ENCODE measurements at regions not wholly inside any gene's neighbourhood (a gene's known extent, or its start where the extent isn't known, plus 50 kb on each side); places are given as distances from the start of the nearest gene placed in this dataset.

DNA sequence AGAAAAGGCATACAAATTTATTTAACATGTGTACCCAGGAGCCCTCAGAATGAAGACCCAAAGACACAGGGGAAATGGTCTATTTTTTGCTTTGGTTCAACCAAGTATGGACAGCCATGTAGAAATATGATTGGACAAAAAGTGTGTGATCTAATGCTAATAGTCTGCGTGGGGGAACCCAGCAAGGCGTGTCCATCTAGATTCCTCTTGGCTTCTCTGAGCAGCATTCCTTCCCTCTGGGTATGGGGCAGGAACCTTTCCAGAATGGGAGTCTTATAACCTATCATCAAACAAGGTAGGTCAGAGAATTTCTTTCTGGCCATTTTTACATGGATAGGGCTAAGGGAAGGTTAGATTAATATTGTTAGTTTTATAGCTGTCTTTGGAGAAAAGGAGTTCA lies 698.2 kb downstream of the FGF9 start:
- H3K9me3 ChIP-seq (ENCODE audit: control insufficient read depth, insufficient read depth, low read length) = peaks cover 12% of the 10 kb centered on the region
- no peak overlapping the region for H4K8ac ChIP-seq (ENCODE audit: low read depth in 2 of 2, low read length in 2 of 2)
- H4K20me1 ChIP-seq (ENCODE audit: insufficient read depth, low read length) = no peaks in the 10 kb centered on the region
- H2AK9ac ChIP-seq (replicated peaks; ENCODE audit: low read depth, low read length, poor library complexity) = no peak overlapping the region
- H3K4me1 ChIP-seq (ENCODE audit: control insufficient read depth, insufficient read depth, low read length) = no peaks in the 10 kb centered on the region
- H2AK5ac ChIP-seq (ENCODE audit: low read depth, low read length) = no peak overlapping the region
- POLR2A ChIA-PET (ENCODE audit: unreplicated experiment) = no interaction called here
- H3K23ac ChIP-seq (ENCODE audit: low read depth, low read length) = no peak overlapping the region
- H2BK15ac ChIP-seq (ENCODE audit: low read depth, low read length) = no peak overlapping the region
- dilution Hi-C loops (cut with HindIII; ENCODE audit: low sequenced_read_pairs, unreplicated experiment) (no loop called here), intact Hi-C loops (cut with micrococcal nuclease) (no loop called here), in situ Hi-C loops (cut with MboI; ENCODE audit: low sequenced_read_pairs) (no loop called here)
- no peak overlapping the region for H2BK5ac ChIP-seq (ENCODE audit: low read depth, low read length, poor library complexity, severe bottlenecking)
- TF ChIP-seq MAFK (IDR thresholded peaks at IDR 0.05; ENCODE audit: low read depth, low read length) (no peak), MAZ (IDR thresholded peaks at IDR 0.05; ENCODE audit: borderline replicate concordance, low read depth, low read length) (no peak), SMC3 (IDR thresholded peaks at IDR 0.05; ENCODE audit: low read depth, low read length) (no peak), RFX5 (IDR thresholded peaks at IDR 0.05; ENCODE audit: low read depth, low read length) (no peak), MXI1 (IDR thresholded peaks at IDR 0.05; ENCODE audit: borderline replicate concordance, low read depth, low read length) (no peak), POLR2A (IDR thresholded peaks at IDR 0.05; ENCODE audit: low read depth, low read length) (no peak), RAD21 (IDR thresholded peaks at IDR 0.05; ENCODE audit: low read length) (no peak), RCOR1 (IDR thresholded peaks at IDR 0.05; ENCODE audit: insufficient replicate concordance, low read length) (no peak), BHLHE40 (IDR thresholded peaks at IDR 0.05; ENCODE audit: low read depth, low read length) (no peak)
- TF ChIP-seq, protein P1, sequence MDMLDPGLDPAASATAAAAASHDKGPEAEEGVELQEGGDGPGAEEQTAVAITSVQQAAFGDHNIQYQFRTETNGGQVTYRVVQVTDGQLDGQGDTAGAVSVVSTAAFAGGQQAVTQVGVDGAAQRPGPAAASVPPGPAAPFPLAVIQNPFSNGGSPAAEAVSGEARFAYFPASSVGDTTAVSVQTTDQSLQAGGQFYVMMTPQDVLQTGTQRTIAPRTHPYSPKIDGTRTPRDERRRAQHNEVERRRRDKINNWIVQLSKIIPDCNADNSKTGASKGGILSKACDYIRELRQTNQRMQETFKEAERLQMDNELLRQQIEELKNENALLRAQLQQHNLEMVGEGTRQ (IDR thresholded peaks at IDR 0.05; ENCODE audit: low read depth, low read length) = no peak
- TF ChIP-seq, protein P2, sequence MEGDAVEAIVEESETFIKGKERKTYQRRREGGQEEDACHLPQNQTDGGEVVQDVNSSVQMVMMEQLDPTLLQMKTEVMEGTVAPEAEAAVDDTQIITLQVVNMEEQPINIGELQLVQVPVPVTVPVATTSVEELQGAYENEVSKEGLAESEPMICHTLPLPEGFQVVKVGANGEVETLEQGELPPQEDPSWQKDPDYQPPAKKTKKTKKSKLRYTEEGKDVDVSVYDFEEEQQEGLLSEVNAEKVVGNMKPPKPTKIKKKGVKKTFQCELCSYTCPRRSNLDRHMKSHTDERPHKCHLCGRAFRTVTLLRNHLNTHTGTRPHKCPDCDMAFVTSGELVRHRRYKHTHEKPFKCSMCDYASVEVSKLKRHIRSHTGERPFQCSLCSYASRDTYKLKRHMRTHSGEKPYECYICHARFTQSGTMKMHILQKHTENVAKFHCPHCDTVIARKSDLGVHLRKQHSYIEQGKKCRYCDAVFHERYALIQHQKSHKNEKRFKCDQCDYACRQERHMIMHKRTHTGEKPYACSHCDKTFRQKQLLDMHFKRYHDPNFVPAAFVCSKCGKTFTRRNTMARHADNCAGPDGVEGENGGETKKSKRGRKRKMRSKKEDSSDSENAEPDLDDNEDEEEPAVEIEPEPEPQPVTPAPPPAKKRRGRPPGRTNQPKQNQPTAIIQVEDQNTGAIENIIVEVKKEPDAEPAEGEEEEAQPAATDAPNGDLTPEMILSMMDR (conservative IDR thresholded peaks at IDR 0.05; ENCODE audit: low read depth, low read length) = no peak
- TF ChIP-seq, protein P3, sequence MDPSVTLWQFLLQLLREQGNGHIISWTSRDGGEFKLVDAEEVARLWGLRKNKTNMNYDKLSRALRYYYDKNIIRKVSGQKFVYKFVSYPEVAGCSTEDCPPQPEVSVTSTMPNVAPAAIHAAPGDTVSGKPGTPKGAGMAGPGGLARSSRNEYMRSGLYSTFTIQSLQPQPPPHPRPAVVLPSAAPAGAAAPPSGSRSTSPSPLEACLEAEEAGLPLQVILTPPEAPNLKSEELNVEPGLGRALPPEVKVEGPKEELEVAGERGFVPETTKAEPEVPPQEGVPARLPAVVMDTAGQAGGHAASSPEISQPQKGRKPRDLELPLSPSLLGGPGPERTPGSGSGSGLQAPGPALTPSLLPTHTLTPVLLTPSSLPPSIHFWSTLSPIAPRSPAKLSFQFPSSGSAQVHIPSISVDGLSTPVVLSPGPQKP (IDR thresholded peaks at IDR 0.05; ENCODE audit: borderline replicate concordance, low read depth, low read length) = no peak
- BruUV-seq (replicated peaks) = no TSS peak
- no peak overlapping the region for H2AFZ ChIP-seq (replicated peaks; ENCODE audit: low read length, poor library complexity)
- H3K9me1 ChIP-seq (ENCODE audit: insufficient read depth, low read length) = no peaks in the 10 kb centered on the region
- CTCF ChIA-PET = no interaction called here
- no peak overlapping the region for H3K9ac ChIP-seq (ENCODE audit: low read depth, low read length)
- no peak overlapping the region for H3K4me3 ChIP-seq (ENCODE audit: insufficient read depth, low read depth, low read length)
- DNase-seq (no peak), ATAC-seq (ENCODE audit: low read depth) (no peak)
- H3K56ac ChIP-seq (ENCODE audit: extremely low read depth, insufficient read depth, low read length) = no peak overlapping the region
- H3K27me3 ChIP-seq (ENCODE audit: control insufficient read depth, insufficient read depth, low read length) = no peaks in the 10 kb centered on the region
- H3K4me2 ChIP-seq (ENCODE audit: low read depth, low read length) = no peak overlapping the region
- no peak overlapping the region for H2BK20ac ChIP-seq (ENCODE audit: low read depth, low read length)
- no peaks in the 10 kb centered on the region for H3K79me1 ChIP-seq (ENCODE audit: low read depth in 1 of 2, low read length in 2 of 2)
- no peak overlapping the region for H4K5ac ChIP-seq (ENCODE audit: low read depth, low read length)
- H3K14ac ChIP-seq (replicated peaks; ENCODE audit: low read depth, low read length) = no peak overlapping the region
- no peak overlapping the region for H4K91ac ChIP-seq (ENCODE audit: insufficient read depth, low read depth, low read length)
- H2BK120ac ChIP-seq (ENCODE audit: low read depth, low read length) = no peak overlapping the region
- H3K18ac ChIP-seq (ENCODE audit: low read depth, low read length) = no peak overlapping the region
- WGBS, 2 experiments (ENCODE audit: extremely low coverage in 2 of 2, insufficient read length in 1 of 2) = no CpG with 5 or more reads among the region's 2 CpGs
- no peak overlapping the region for H3K27ac ChIP-seq (ENCODE audit: insufficient read depth, low read length)
- no peak overlapping the region for H3K4ac ChIP-seq (ENCODE audit: low read depth, low read length)
- no peaks in the 10 kb centered on the region for H3K36me3 ChIP-seq (ENCODE audit: control insufficient read depth, insufficient read depth, low read length)
